ENCODE measurements at regions not wholly inside any gene's neighbourhood (a gene's known extent, or its start where the extent isn't known, plus 50 kb on each side); places are given as distances from the start of the nearest gene placed in this dataset.

DNA sequence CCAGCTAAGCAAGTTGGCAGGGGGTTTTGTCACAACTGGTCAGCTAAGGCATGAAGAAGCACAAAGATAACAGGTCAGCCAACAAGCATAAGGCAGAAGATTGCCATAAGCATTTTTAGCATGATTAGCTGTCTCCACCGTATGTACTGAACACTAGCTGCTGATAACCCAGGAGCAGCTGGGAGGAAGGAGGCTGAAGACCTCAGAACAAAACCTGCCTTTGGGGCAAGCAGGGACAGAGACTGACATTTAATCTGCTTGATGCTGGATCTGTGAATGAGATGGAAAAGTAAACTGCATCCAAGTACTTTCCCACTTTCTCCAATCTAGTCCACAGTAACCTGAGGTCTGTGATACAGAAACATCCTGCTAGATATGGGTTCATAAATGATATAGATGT lies 353.0 kb upstream of the MAP3K7 start:
- TF ChIP-seq, protein P1, sequence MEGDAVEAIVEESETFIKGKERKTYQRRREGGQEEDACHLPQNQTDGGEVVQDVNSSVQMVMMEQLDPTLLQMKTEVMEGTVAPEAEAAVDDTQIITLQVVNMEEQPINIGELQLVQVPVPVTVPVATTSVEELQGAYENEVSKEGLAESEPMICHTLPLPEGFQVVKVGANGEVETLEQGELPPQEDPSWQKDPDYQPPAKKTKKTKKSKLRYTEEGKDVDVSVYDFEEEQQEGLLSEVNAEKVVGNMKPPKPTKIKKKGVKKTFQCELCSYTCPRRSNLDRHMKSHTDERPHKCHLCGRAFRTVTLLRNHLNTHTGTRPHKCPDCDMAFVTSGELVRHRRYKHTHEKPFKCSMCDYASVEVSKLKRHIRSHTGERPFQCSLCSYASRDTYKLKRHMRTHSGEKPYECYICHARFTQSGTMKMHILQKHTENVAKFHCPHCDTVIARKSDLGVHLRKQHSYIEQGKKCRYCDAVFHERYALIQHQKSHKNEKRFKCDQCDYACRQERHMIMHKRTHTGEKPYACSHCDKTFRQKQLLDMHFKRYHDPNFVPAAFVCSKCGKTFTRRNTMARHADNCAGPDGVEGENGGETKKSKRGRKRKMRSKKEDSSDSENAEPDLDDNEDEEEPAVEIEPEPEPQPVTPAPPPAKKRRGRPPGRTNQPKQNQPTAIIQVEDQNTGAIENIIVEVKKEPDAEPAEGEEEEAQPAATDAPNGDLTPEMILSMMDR (IDR thresholded peaks at IDR 0.05): no peak
- no peak for TF ChIP-seq POLR2A (IDR thresholded peaks at IDR 0.05)
